Cardiac muscle cell (in vitro differentiated cells and primary cell): ENCODE measurements at regions not wholly inside any gene's neighbourhood (a gene's known extent, or its start where the extent isn't known, plus 50 kb on each side); places are given as distances from the start of the nearest gene placed in this dataset.
"Not testable (repeated sequence)": the region's sequence is repeated elsewhere in the genome, so short reads cannot be mapped to it uniquely, and the experiment has no call there.

Experiments used
- DNase-seq, 2 donors: peaks; one replicate each; pipeline versions ENCODE4 v3.0.0 to v3.0.0-alpha.2; 2010 to 2017; ENCODE audit warnings: low read depth in 1 of 2, low spot score in 1 of 2
- H3K27ac ChIP-seq: fragments of 200-600 bp; sonication (generic); 2 replicates; pipeline ENCODE4 v1.5.1; 2016
- H3K27me3 ChIP-seq: fragments of 200-600 bp; sonication (generic); 2 replicates; pipeline ENCODE4 v1.6.0; 2016; ENCODE audit warnings: control low read depth
- H3K36me3 ChIP-seq: fragments of 200-600 bp; sonication (generic); 2 replicates; pipeline ENCODE4 v1.5.1; 2016; ENCODE audit warnings: control low read depth
- H3K4me1 ChIP-seq: fragments of 200-600 bp; sonication (generic); 2 replicates; pipeline ENCODE4 v1.8.1; 2017; ENCODE audit warnings: low read depth, mild to moderate bottlenecking, mixed run types
- H3K4me3 ChIP-seq: fragments of 200-600 bp; sonication (generic); 2 replicates; pipeline ENCODE4 v1.5.1; 2016; ENCODE audit warnings: mild to moderate bottlenecking
- H3K9me3 ChIP-seq: fragments of 200-600 bp; sonication (generic); 2 replicates; pipeline ENCODE4 v1.5.1; 2017; ENCODE audit warnings: low read depth, mild to moderate bottlenecking, control low read depth
- TF ChIP-seq, protein P1 (sequence below): IDR thresholded peaks from 2 replicates; pipeline ENCODE4 v1.5.1; 2012; ENCODE audit warnings: low read depth, mild to moderate bottlenecking, low read length

- H3K9me3 ChIP-seq: no peaks in the 10 kb centered on the region
- no peak overlapping the region for H3K27ac ChIP-seq
- TF ChIP-seq, protein P1, sequence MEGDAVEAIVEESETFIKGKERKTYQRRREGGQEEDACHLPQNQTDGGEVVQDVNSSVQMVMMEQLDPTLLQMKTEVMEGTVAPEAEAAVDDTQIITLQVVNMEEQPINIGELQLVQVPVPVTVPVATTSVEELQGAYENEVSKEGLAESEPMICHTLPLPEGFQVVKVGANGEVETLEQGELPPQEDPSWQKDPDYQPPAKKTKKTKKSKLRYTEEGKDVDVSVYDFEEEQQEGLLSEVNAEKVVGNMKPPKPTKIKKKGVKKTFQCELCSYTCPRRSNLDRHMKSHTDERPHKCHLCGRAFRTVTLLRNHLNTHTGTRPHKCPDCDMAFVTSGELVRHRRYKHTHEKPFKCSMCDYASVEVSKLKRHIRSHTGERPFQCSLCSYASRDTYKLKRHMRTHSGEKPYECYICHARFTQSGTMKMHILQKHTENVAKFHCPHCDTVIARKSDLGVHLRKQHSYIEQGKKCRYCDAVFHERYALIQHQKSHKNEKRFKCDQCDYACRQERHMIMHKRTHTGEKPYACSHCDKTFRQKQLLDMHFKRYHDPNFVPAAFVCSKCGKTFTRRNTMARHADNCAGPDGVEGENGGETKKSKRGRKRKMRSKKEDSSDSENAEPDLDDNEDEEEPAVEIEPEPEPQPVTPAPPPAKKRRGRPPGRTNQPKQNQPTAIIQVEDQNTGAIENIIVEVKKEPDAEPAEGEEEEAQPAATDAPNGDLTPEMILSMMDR: no peak
- H3K4me1 ChIP-seq: peaks cover 4% of the 10 kb centered on the region
- no peaks in the 10 kb centered on the region for H3K27me3 ChIP-seq
- no peak for DNase-seq
- no peak overlapping the region for H3K4me3 ChIP-seq
- no peaks in the 10 kb centered on the region for H3K36me3 ChIP-seq
Measured at GRCh38 chr3:86420990-86421739, 569.8 kb downstream of the VGLL3 start.

GRCh38 chr3:86418861-86419260 is 572.1 kb downstream of the VGLL3 start:
- H3K4me1 ChIP-seq: peaks cover 9% of the 10 kb centered on the region
- H3K4me3 ChIP-seq: no peak overlapping the region

DNA sequence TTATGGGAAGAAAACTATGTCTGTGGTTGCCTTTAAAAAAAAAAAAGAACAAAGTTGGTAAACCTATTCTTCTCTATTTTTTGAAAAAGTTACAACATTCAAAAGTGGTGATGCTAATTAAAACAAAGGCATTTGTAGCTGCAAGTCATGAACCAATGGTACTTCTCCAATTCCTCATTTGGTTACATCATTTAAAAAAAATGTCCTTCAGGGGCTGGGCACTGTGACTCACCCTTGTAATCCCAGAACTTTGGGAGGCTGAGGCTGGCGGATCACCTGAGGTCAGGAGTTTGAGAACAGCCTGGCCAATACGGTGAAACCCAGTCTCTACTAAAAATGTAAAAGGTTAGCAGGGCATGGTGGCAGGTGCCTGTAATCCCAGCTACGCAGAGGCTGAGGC is 574.6 kb downstream of the VGLL3 start:
- H3K27ac ChIP-seq: no peak overlapping the region
- TF ChIP-seq, protein P1: no peak

More at GRCh38 chr3:86418861-86419260, 572.1 kb downstream of the VGLL3 start:
- no peak for DNase-seq
- H3K36me3 ChIP-seq: no peaks in the 10 kb centered on the region
- no peaks in the 10 kb centered on the region for H3K27me3 ChIP-seq
- no peak overlapping the region for H3K27ac ChIP-seq
- H3K9me3 ChIP-seq: no peaks in the 10 kb centered on the region
- TF ChIP-seq, protein P1: no peak

DNA sequence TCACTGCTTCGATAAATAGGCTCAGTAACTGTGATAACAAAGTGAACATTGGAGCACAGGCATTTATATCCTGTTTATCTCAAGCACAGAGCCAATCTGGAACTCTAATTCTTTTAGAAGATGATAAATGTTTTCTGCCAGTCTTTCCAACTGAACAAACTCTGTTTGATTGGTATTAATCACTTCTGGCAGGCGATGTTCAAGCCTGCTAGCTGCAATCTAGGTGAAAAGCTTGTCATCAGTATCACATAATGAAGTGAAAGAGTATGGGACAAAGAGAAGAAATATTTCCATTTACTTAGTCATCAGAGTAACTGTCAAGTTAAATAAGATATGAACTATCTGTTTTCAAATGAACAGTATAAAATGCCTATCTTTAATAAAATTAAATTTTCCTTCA is 577.3 kb downstream of the VGLL3 start:
- Histone ChIP-seq H3K9me3 (no peaks in the 10 kb centered on the region), H3K27me3 (no peaks in the 10 kb centered on the region), H3K4me1 (peaks cover 11% of the 10 kb centered on the region), H3K27ac (no peak overlapping the region), H3K36me3 (no peaks in the 10 kb centered on the region), H3K4me3 (no peak overlapping the region)
- DNase-seq: no peak
- TF ChIP-seq, protein P1: no peak

More for the DNA sequence above, 574.6 kb downstream of the VGLL3 start:
- Histone ChIP-seq H3K27me3 (no peaks in the 10 kb centered on the region), H3K4me3 (no peak overlapping the region), H3K4me1 (peaks cover 15% of the 10 kb centered on the region), H3K9me3 (no peaks in the 10 kb centered on the region), H3K36me3 (no peaks in the 10 kb centered on the region)
- DNase-seq: no peak

- no peak for DNase-seq
- no peak overlapping the region for H3K27ac ChIP-seq
Measured at GRCh38 chr3:86410587-86410986, 580.4 kb downstream of the VGLL3 start.

DNA sequence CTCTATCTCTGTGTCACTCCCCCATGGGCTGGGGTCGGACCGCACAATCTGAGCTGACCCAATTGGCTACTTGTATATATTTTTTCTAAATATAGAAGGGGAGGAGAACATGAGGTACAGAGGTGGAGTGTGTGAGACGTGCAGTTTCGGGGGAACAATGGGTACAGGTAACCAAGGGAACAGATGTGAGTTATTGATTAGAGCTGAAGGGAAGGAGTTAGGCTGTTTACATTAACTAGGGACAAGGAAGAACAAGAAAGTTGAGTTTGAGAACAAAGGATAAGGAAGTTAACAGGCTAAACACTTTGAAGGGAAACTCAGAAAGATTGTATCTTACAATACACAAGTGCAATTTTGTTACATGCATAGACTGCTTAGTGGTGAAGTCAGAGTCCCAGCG is 601.2 kb downstream of the VGLL3 start:
- H3K9me3 ChIP-seq, H3K4me3 ChIP-seq, H3K27me3 ChIP-seq, H3K27ac ChIP-seq, DNase-seq, H3K4me1 ChIP-seq, H3K36me3 ChIP-seq: not testable (repeated sequence)

More at GRCh38 chr3:86410587-86410986, 580.4 kb downstream of the VGLL3 start:
- TF ChIP-seq, protein P1: no peak
- Histone ChIP-seq H3K4me3 (no peak overlapping the region), H3K9me3 (no peaks in the 10 kb centered on the region), H3K4me1 (peaks cover 11% of the 10 kb centered on the region), H3K36me3 (no peaks in the 10 kb centered on the region), H3K27me3 (no peaks in the 10 kb centered on the region)
